DOHH2 (cell line): ENCODE measurements at regions not wholly inside any gene's neighbourhood (a gene's known extent, or its start where the extent isn't known, plus 50 kb on each side); places are given as distances from the start of the nearest gene placed in this dataset.

Experiments used
- H3F3A ChIP-seq: fragments of 200-600 bp; sonication (generic), shearing (Covaris generic); 2 replicates; pipeline ENCODE4 v1.6.0; 2016; ENCODE audit warnings: antibody characterized with exemption, mild to moderate bottlenecking; ENCODE audit not compliant: control insufficient read depth, insufficient read depth
- H3K27ac ChIP-seq: fragments of 200-600 bp; sonication (generic); 2 replicates; pipeline ENCODE4 v1.5.1; 2014; ENCODE audit warnings: low read depth, mild to moderate bottlenecking, low read length, moderate library complexity
- H3K27me3 ChIP-seq: fragments of 200-600 bp; sonication (generic); 2 replicates; pipeline ENCODE4 v1.6.1; 2014; ENCODE audit warnings: mild to moderate bottlenecking, low read length, mixed read lengths; ENCODE audit not compliant: control insufficient read depth
- H3K36me3 ChIP-seq: fragments of 200-600 bp; sonication (generic); 2 replicates; pipeline ENCODE4 v1.6.1; 2014; ENCODE audit warnings: mild to moderate bottlenecking, low read length, moderate library complexity, mixed read lengths; ENCODE audit not compliant: control insufficient read depth
- H3K4me1 ChIP-seq: fragments of 200-600 bp; sonication (generic); 2 replicates; pipeline ENCODE4 v1.6.1; 2014; ENCODE audit warnings: mild to moderate bottlenecking, low read length, mixed read lengths; ENCODE audit not compliant: control insufficient read depth
- H3K4me2 ChIP-seq: fragments of 200-600 bp; sonication (generic); 2 replicates; pipeline ENCODE4 v1.6.0; 2014; ENCODE audit warnings: mild to moderate bottlenecking, low read length, moderate library complexity
- H3K4me3 ChIP-seq: fragments of 200-600 bp; sonication (generic); 2 replicates; pipeline ENCODE4 v1.5.1; 2014; ENCODE audit warnings: mild to moderate bottlenecking, low read length, mixed read lengths
- H3K79me2 ChIP-seq: fragments of 200-600 bp; sonication (generic); 2 replicates; pipeline ENCODE4 v1.6.1; 2014; ENCODE audit warnings: mild to moderate bottlenecking, low read length, mixed read lengths; ENCODE audit not compliant: control insufficient read depth
- H3K9me2 ChIP-seq: fragments of 200-600 bp; sonication (generic); replicated peaks from 2 replicates; pipeline ENCODE4 v1.6.1; 2014; ENCODE audit warnings: mild to moderate bottlenecking, low read length, mixed read lengths; ENCODE audit not compliant: control insufficient read depth
- H3K9me3 ChIP-seq: fragments of 200-600 bp; sonication (generic); 2 replicates; pipeline ENCODE4 v1.6.1; 2014; ENCODE audit warnings: antibody characterized with exemption, low read length, mixed read lengths; ENCODE audit not compliant: control insufficient read depth, insufficient read depth
- H4K20me1 ChIP-seq: fragments of 200-600 bp; sonication (generic); 2 replicates; pipeline ENCODE4 v1.6.0; 2014; ENCODE audit warnings: low read depth, mild to moderate bottlenecking, antibody characterized with exemption, low read length, moderate library complexity; ENCODE audit not compliant: control insufficient read depth, insufficient read depth
- EZH2phosphoT487 ChIP-seq: fragments of 200-600 bp; sonication (generic); IDR thresholded peaks from 2 replicates; pipeline ENCODE4 v1.6.1; 2017; ENCODE audit warnings: borderline replicate concordance, mild to moderate bottlenecking, antibody characterized with exemption, low read length, moderate library complexity, mixed read lengths
- TF ChIP-seq, protein P1 (sequence below): fragments of 200-600 bp; sonication (generic); IDR thresholded peaks from one replicate; pipeline ENCODE4 v1.5.1; 2014; ENCODE audit warnings: antibody characterized with exemption, mild to moderate bottlenecking, low read depth, low read length; ENCODE audit not compliant: poor library complexity, severe bottlenecking

DNA sequence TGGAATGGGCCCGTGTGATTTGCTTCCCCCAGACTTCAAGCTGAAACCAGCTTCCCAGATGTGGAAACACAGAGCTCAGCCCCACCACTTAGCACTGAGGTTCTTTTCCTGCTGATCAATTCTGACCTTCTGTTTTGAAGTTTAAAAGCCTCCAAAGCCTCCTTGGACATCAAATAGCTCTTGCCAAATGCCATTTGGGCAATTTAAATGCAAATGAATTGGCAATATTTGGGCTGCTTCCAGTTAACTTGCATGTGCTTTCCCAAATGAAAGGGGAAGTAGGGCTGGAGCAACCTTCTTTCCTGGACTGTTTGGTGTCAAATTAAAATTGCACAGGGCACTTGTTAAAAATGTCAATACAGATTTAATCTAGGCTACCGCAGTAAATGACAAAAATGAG is 710.5 kb downstream of the TLR4 start:
- Histone ChIP-seq H3K9me3 (no peaks in the 10 kb centered on the region), H3K27me3 (no peaks in the 10 kb centered on the region), H3F3A (no peaks in the 10 kb centered on the region), H3K4me1 (no peaks in the 10 kb centered on the region), H4K20me1 (no peaks in the 10 kb centered on the region), H3K79me2 (no peaks in the 10 kb centered on the region), H3K4me2 (no peak overlapping the region), H3K4me3 (no peak overlapping the region), H3K9me2 (no peaks in the 10 kb centered on the region), H3K36me3 (no peaks in the 10 kb centered on the region), H3K27ac (no peak overlapping the region)
- TF ChIP-seq EZH2phosphoT487: no peak
- TF ChIP-seq, protein P1, sequence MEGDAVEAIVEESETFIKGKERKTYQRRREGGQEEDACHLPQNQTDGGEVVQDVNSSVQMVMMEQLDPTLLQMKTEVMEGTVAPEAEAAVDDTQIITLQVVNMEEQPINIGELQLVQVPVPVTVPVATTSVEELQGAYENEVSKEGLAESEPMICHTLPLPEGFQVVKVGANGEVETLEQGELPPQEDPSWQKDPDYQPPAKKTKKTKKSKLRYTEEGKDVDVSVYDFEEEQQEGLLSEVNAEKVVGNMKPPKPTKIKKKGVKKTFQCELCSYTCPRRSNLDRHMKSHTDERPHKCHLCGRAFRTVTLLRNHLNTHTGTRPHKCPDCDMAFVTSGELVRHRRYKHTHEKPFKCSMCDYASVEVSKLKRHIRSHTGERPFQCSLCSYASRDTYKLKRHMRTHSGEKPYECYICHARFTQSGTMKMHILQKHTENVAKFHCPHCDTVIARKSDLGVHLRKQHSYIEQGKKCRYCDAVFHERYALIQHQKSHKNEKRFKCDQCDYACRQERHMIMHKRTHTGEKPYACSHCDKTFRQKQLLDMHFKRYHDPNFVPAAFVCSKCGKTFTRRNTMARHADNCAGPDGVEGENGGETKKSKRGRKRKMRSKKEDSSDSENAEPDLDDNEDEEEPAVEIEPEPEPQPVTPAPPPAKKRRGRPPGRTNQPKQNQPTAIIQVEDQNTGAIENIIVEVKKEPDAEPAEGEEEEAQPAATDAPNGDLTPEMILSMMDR: no peak

DNA sequence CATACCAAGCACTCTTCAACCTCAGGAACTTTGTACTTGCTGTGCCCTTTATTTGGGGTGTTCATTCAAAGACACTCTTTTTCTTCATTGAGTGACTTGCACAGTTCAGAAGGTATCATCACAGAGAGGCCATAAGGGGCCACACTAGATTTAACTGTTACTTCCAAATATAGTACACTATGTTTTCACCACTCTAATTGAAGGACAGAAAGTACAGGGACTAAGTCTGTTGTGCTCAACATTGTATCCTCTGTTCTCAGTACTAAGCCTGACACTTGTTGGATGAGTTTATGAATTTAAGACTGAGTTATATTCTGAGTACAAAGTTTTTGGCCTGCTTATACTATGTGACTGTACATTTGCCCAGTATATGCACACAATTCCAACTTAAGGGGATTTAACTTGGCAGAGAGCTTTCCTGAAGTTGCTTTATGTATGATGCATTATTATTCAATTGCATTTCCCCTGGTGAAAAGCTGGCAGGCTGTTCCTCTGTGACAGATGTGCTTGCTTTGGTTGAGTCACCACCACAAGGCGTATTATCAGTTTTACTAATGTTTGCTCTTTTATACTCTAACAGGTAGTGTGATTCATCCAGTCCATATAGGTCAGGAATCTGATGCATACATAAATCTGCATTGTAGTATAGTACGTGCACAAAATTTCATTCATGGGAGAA is 714.8 kb downstream of the TLR4 start:
- H3K4me1 ChIP-seq: no peaks in the 10 kb centered on the region
- no peaks in the 10 kb centered on the region for H3K9me3 ChIP-seq
- H3K4me3 ChIP-seq: no peak overlapping the region
- no peak overlapping the region for H3K4me2 ChIP-seq
- no peaks in the 10 kb centered on the region for H3K27me3 ChIP-seq
- TF ChIP-seq, protein P1: no peak
- no peak for TF ChIP-seq EZH2phosphoT487
- H3F3A ChIP-seq: no peaks in the 10 kb centered on the region
- no peaks in the 10 kb centered on the region for H4K20me1 ChIP-seq
- H3K27ac ChIP-seq: no peak overlapping the region
- H3K36me3 ChIP-seq: no peaks in the 10 kb centered on the region
- H3K9me2 ChIP-seq: no peaks in the 10 kb centered on the region
- no peaks in the 10 kb centered on the region for H3K79me2 ChIP-seq

DNA sequence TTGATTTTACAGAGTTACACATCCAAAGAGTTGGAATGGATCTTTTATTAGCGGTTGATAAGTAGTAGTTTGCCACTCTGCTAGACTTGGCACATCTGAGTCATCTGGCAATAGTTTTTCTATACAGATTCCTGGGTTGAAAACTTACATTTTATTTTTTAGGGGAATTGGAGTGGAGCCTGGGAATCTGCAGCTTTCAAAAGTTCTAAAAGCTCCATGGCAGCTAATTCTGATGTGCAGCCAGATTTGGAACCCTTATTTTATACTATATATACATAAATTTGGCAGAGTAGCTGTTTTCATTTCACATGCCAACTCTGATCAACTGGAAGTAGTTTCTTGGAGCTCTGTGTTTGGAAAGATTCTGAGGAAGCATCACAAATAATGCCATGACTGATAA is 715.5 kb downstream of the TLR4 start:
- Histone ChIP-seq H3K4me2 (no peak overlapping the region), H3K4me1 (no peaks in the 10 kb centered on the region), H3K27ac (no peak overlapping the region), H3K36me3 (no peaks in the 10 kb centered on the region), H3F3A (no peaks in the 10 kb centered on the region), H3K9me2 (no peaks in the 10 kb centered on the region), H4K20me1 (no peaks in the 10 kb centered on the region), H3K79me2 (no peaks in the 10 kb centered on the region), H3K4me3 (no peak overlapping the region), H3K27me3 (no peaks in the 10 kb centered on the region), H3K9me3 (no peaks in the 10 kb centered on the region)
- TF ChIP-seq, protein P1: no peak
- TF ChIP-seq EZH2phosphoT487: no peak
